Parathyroid adenoma (tissue), 2 donors: ENCODE measurements at regions not wholly inside any gene's neighbourhood (a gene's known extent, or its start where the extent isn't known, plus 50 kb on each side); places are given as distances from the start of the nearest gene placed in this dataset.

Experiments
- H2AFZ ChIP-seq: fragments of 300-600 bp; sonication (generic); one replicate; pipeline ENCODE4 v1.7.0; 2017; ENCODE audit warnings: antibody characterized with exemption, mild to moderate bottlenecking
- H3K27ac ChIP-seq: fragments of 300-600 bp; sonication (generic); one replicate; pipeline ENCODE4 v1.7.0; 2017
- H3K27me3 ChIP-seq: fragments of 300-600 bp; sonication (generic); one replicate; pipeline ENCODE4 v1.7.0; 2017; ENCODE audit warnings: low read length; ENCODE audit not compliant: control insufficient read depth, insufficient read depth
- H3K36me3 ChIP-seq: fragments of 300-600 bp; sonication (generic); one replicate; pipeline ENCODE4 v1.7.0; 2017; ENCODE audit warnings: low read length; ENCODE audit not compliant: control insufficient read depth, insufficient read depth
- H3K4me1 ChIP-seq: fragments of 300-600 bp; sonication (generic); one replicate; pipeline ENCODE4 v1.7.0; 2017; ENCODE audit warnings: control low read depth
- H3K4me2 ChIP-seq: fragments of 300-600 bp; sonication (generic); one replicate; pipeline ENCODE4 v1.7.0; 2017; ENCODE audit warnings: low read length
- H3K4me3 ChIP-seq: fragments of 300-600 bp; sonication (generic); one replicate; pipeline ENCODE4 v1.7.0; 2017; ENCODE audit warnings: low read depth, low read length
- H3K79me2 ChIP-seq: fragments of 300-600 bp; sonication (generic); one replicate; pipeline ENCODE4 v1.7.0; 2017; ENCODE audit warnings: control low read depth
- H3K9ac ChIP-seq: fragments of 300-600 bp; sonication (generic); one replicate; pipeline ENCODE4 v1.7.0; 2017; ENCODE audit warnings: mild to moderate bottlenecking
- H3K9me3 ChIP-seq: fragments of 300-600 bp; sonication (generic); one replicate; pipeline ENCODE4 v1.7.0; 2017; ENCODE audit warnings: low read length; ENCODE audit not compliant: control insufficient read depth
- TF ChIP-seq, protein P1 (sequence below): fragments of 300-600 bp; sonication (generic); IDR thresholded peaks from one replicate; pipeline ENCODE4 v1.7.0; 2017; ENCODE audit warnings: antibody characterized with exemption, mild to moderate bottlenecking
- donor health status: primary hyperparathyroidism.

DNA sequence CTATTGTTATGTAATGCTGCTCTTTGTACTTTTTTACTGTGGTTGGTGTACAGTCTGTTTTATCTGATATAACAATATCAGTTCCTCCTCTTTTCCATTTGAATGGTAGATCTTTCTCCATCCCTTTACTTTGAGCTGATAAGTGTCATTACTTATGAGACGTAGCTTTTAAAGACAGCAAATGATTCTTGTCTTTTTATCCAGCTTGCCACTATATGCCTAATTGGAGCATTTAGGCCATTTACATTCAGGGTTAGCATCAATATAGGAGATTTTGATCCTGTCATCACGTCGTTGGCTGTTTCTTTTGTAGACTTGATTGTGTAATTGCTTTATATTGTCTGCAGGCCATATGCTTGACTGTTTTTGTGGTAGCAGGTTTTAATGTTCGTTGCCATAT is 894.2 kb upstream of the ATXN8OS start:
- H3K27me3 ChIP-seq: no peaks in the 10 kb centered on the region
- H3K9me3 ChIP-seq: no peaks in the 10 kb centered on the region
- no peaks in the 10 kb centered on the region for H3K79me2 ChIP-seq
- no peak overlapping the region for H3K4me3 ChIP-seq
- TF ChIP-seq, protein P1, sequence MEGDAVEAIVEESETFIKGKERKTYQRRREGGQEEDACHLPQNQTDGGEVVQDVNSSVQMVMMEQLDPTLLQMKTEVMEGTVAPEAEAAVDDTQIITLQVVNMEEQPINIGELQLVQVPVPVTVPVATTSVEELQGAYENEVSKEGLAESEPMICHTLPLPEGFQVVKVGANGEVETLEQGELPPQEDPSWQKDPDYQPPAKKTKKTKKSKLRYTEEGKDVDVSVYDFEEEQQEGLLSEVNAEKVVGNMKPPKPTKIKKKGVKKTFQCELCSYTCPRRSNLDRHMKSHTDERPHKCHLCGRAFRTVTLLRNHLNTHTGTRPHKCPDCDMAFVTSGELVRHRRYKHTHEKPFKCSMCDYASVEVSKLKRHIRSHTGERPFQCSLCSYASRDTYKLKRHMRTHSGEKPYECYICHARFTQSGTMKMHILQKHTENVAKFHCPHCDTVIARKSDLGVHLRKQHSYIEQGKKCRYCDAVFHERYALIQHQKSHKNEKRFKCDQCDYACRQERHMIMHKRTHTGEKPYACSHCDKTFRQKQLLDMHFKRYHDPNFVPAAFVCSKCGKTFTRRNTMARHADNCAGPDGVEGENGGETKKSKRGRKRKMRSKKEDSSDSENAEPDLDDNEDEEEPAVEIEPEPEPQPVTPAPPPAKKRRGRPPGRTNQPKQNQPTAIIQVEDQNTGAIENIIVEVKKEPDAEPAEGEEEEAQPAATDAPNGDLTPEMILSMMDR: no peak
- H3K4me2 ChIP-seq: no peak overlapping the region
- no peaks in the 10 kb centered on the region for H3K36me3 ChIP-seq
- H3K27ac ChIP-seq: no peak overlapping the region
- no peak overlapping the region for H3K9ac ChIP-seq
- no peak overlapping the region for H2AFZ ChIP-seq
- H3K4me1 ChIP-seq: no peaks in the 10 kb centered on the region

DNA sequence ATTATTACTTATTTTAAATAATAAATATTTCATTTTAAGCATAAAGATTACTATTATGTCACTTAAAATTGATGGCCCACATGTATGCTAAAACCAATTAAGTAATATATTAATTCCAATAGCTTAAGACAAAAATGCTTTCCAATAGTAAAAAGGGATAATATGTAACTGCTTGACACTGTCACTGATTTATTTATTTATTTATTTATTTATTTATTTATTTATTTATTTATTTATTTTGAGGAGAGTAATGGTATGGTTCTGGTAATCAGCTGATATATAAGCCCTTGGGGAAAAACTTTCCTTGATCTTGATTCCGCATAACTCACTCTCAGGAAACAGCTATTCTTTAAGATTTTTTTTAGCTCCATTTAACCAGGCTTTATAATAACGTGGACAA is 903.0 kb upstream of the ATXN8OS start:
- Histone ChIP-seq H3K36me3 (no peaks in the 10 kb centered on the region), H3K27me3 (no peaks in the 10 kb centered on the region), H3K9me3 (no peaks in the 10 kb centered on the region), H3K27ac (no peak overlapping the region), H2AFZ (no peak overlapping the region), H3K4me3 (no peak overlapping the region), H3K79me2 (no peaks in the 10 kb centered on the region), H3K9ac (no peak overlapping the region), H3K4me1 (no peaks in the 10 kb centered on the region), H3K4me2 (no peak overlapping the region)
- TF ChIP-seq, protein P1: no peak

DNA sequence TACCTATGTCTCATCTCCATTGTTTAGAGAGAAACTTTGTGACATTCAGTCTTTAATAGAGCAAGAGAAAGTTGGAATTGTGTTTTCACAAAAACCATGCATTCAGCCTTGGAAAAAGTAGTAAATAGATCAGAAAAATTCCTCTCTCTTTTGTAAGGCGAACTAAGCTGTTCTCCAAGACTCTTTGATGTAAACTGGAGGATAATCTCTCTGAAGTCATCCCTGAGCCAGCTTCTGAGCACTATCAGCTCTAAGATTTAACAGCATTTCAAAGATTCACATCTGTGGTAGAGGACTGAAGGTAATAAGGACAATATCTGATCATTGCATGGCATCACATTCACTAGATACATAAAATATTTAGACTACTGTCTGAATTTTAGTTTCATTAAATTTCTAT is 904.6 kb upstream of the ATXN8OS start:
- H3K27ac ChIP-seq: no peak overlapping the region
- TF ChIP-seq, protein P1: no peak
- no peak overlapping the region for H2AFZ ChIP-seq
- H3K9me3 ChIP-seq: no peaks in the 10 kb centered on the region
- H3K4me1 ChIP-seq: no peaks in the 10 kb centered on the region
- H3K36me3 ChIP-seq: no peaks in the 10 kb centered on the region
- no peak overlapping the region for H3K9ac ChIP-seq
- H3K4me2 ChIP-seq: no peak overlapping the region
- no peak overlapping the region for H3K4me3 ChIP-seq
- H3K79me2 ChIP-seq: no peaks in the 10 kb centered on the region
- H3K27me3 ChIP-seq: no peaks in the 10 kb centered on the region

DNA sequence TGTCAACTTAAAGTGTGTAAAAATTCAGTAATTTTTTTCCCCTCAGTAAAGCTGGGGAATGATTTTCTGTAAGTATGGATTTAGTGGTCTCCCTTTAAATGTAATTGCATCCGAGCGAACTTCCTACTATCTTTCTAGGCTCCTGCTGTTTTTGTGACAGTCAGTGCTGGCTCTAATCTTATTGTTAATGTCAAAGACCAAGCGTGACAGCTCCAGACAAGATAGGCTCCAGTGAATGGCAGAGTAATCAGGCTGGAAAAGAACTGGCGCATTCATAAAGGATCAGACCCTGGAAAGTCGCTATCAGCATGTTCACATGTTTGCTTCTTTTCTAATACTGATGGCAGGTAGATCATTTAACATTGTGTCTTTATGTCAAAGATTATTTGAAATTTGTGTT is 908.0 kb upstream of the ATXN8OS start:
- Histone ChIP-seq H3K9me3 (no peaks in the 10 kb centered on the region), H3K4me3 (no peak overlapping the region)
- TF ChIP-seq, protein P1: no peak

DNA sequence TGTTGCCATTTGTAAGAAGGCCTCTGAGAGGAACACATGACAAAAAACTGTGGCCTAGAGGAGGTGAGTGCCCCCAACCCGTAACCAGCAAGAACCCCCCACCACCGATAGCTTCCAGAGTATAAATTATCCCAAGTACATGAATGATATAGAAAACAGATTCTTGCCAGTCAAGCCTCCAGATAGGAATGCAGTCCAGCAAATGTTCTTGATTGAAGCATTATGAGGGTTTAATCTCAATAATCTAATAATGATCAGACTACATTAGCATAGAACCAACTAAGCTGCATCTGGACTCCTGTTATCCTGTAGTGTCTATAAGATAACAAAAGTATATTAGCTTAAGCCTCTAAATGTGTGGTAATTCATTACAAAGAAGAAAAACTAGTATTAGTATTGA is 908.9 kb upstream of the ATXN8OS start:
- Histone ChIP-seq H2AFZ (no peak overlapping the region), H3K36me3 (no peaks in the 10 kb centered on the region), H3K9ac (no peak overlapping the region), H3K27ac (no peak overlapping the region), H3K4me2 (no peak overlapping the region), H3K4me1 (no peaks in the 10 kb centered on the region), H3K79me2 (no peaks in the 10 kb centered on the region), H3K9me3 (no peaks in the 10 kb centered on the region), H3K27me3 (no peaks in the 10 kb centered on the region), H3K4me3 (no peak overlapping the region)
- TF ChIP-seq, protein P1: no peak

More for the DNA sequence above, 908.0 kb upstream of the ATXN8OS start:
- no peak overlapping the region for H3K27ac ChIP-seq
- H3K27me3 ChIP-seq: no peaks in the 10 kb centered on the region
- no peak overlapping the region for H3K4me2 ChIP-seq
- H3K79me2 ChIP-seq: no peaks in the 10 kb centered on the region
- no peaks in the 10 kb centered on the region for H3K4me1 ChIP-seq
- H3K9ac ChIP-seq: no peak overlapping the region
- no peak overlapping the region for H2AFZ ChIP-seq
- no peaks in the 10 kb centered on the region for H3K36me3 ChIP-seq
